ENCODE measurements at regions not wholly inside any gene's neighbourhood (a gene's known extent, or its start where the extent isn't known, plus 50 kb on each side); places are given as distances from the start of the nearest gene placed in this dataset.
"Not testable (repeated sequence)": the region's sequence is repeated elsewhere in the genome, so short reads cannot be mapped to it uniquely, and the experiment has no call there.

- not testable (repeated sequence) for DNase-seq (ENCODE audit: low read depth in 2 of 3, low spot score in 2 of 3)
Measured at GRCh38 chr2:113386780-113387433, 50.6 kb upstream of the ZNG1B start.

DNA sequence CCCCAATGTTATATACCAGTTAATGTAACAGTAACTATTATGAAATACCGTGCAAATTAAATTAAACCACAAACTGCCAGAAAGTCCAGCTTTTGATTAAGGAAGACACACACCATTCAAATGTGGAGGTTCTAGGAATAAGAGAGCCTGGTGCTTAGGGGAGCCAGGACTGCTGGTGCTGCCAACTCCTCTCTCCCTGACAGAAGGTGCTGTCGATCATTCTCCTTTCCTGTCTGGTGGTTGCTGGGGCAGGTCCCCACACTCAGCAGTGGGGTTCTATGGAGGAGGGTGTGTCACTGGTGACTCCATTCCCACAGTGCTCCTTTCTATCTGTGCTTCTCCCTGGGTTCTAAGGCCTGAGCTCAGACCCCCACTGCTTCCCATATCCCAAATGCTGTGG is 57.9 kb upstream of the ZNG1B start:
- DNase-seq (ENCODE audit: low read depth in 2 of 3, low spot score in 2 of 3), result not testable (repeated sequence)

DNA sequence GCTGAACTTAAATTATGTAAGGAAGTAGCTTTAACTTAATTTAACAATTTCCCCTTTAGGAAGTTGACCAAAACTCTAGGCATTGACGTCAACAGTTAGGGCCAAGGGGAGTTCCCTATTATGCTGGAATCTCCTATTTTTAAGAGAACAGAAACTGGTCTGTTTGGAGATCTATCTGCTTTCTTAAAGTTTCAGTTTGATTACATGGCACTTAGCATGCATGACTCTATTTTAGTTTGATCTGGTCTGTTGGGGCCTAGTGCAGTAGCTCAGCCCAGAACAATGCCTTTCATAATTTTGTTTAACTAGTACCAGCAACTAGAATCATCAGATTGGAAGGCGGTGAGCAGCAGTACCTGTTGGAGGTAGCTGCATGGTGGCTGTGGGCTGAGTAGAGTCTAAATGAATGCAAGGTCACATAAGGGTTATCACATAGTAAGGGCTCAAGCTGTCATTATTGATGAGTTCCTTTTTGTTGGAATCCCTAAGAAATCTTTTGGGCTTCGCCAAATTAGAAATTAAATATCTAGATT is 60.5 kb upstream of the ZNG1B start:
- DNase-seq (ENCODE audit: low read depth in 2 of 3, low spot score in 2 of 3), result no peak

- no peak for DNase-seq (ENCODE audit: low read depth in 2 of 3, low spot score in 2 of 3)
Measured at GRCh38 chr2:113376253-113376912, 61.1 kb upstream of the ZNG1B start.

DNA sequence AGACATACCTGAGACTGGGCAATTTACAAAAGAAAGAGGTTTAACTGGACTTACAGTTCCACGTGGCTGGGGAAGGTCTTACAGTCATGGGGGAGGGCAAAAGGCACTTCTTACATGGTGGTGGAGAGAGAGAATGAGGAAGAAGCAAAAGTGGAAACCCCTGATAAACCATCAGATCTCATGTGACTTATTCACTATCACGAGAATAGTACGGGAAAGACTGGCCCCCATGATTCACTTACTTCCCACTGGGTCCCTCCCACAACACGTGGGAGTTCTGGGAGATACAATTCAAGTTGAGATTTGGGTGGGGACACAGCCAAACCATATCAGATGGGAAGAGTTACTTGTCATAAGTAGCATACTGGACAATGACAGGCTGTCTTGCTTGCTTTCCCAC is 62.6 kb upstream of the ZNG1B start:
- not testable (repeated sequence) for DNase-seq (ENCODE audit: low read depth in 2 of 3, low spot score in 2 of 3)

DNA sequence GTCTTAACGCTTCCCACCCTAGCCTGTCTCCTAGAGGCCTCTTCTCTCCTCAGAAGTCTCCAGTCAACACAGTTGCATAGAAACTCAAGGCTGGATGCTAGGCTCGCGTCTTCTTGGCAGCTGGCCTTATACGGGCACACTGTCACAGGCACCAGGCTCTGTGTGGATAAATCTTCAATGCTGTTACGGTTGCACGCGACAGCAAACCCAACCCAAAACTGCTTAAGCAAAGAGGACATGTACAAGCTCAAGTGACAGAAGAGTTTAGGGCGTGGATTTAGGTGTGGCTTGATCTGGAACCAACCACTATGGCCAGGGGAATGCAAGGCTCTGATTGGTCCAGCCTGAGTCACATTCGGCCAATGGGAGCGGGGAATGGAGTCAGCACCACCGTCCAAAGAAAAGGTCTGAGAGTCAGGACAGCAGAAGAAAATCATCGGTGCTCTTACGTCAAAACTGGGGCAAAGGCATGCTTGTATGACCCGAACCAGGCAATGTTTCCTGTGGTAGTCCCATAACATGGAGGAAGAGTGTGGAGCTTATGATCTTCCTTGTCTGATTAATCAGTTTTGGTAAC is 65.1 kb upstream of the ZNG1B start:
- DNase-seq (ENCODE audit: low read depth in 2 of 3, low spot score in 2 of 3), result not testable (repeated sequence)

DNA sequence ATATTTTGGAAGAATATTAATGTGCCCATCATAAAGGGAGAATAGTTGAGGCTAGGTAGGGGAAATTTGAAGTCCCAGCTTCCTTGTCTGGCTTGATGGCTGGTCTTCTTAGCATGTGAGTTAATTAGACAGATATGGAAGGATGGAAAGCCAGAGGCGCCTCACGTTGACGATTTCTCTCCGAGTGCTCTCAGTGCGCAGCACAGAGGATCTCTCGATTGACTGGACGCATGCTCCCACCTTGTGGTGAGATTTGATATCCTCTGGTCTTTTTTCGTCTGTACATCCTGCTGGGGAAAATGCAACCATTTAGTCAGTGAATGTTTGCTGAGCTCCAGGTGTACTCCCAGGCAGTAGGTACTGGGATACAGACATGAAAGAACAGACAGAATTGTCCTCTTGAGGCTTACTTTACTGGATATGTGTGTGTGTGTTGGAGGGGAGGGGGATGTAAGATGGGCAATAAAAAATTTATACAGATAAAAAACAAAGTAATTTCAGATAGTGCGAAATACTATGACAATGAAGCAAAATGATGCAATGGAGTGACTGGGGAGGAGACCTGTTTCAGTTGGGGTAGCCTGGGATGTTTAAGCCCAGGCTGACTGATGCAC is 66.9 kb upstream of the ZNG1B start:
- peak; percentile 11 to 27 (median 18) for DNase-seq (ENCODE audit: low read depth in 2 of 3, low spot score in 2 of 3)

DNA sequence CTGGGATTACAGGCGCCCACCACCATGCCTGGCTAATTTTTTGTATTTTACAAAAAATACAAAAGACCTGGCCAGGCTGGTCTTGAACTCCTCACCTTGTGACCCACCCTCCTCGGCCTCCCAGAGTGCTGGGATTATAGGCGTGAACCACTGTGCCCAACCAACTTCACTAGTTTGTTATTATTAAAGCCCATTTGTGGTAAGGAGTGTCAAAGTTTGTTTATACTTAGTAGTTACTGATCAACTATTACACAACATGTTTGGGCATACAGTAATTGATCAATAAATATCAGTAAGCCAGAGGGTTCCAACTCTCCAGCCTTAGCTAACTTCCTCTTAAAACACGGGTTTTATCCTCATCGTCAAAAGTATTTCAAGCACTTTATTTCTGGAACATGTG is 67.5 kb upstream of the ZNG1B start:
- DNase-seq (ENCODE audit: low read depth in 2 of 3, low spot score in 2 of 3), result no peak

DNA sequence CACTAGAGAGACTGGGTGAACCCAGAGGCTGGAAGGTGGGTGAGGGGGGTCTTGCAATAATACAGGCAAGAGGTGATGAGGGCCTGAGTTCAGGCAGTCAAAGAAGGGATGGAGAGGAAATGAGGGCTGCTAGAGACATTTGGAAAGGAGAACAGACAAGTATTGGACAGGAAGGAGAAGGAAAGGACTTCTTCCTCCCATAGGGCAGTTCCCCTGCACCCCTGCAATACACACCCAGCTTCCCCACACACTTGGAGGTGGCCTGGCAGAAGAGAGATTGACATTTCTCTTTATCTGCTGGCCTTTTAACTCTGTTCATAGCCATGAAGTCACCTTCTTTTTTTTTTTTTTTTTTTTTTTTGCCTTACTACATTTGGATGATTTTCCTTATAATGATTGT is 68.9 kb upstream of the ZNG1B start:
- not testable (repeated sequence) for DNase-seq (ENCODE audit: low read depth in 2 of 3, low spot score in 2 of 3)

DNA sequence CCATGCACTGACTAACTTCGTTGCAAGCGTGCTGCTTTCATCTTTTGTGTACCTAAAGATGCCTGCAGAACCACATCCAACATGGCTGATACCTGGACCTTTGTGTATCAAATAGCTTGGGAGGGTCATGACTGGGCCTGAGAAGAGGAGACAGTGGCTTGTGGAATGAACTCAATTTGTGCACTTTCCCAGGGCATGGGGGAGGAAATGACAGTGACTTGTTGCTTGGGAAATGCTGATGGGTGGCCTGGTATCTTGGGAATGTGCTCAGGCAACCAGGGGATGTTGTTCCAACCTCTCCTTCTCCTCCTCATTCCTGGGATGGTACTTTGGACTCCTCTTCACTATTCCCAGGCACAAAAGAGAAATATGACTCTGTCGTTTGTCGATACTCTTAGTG is 70.7 kb upstream of the ZNG1B start:
- not testable (repeated sequence) for DNase-seq (ENCODE audit: low read depth in 2 of 3, low spot score in 2 of 3)

DNA sequence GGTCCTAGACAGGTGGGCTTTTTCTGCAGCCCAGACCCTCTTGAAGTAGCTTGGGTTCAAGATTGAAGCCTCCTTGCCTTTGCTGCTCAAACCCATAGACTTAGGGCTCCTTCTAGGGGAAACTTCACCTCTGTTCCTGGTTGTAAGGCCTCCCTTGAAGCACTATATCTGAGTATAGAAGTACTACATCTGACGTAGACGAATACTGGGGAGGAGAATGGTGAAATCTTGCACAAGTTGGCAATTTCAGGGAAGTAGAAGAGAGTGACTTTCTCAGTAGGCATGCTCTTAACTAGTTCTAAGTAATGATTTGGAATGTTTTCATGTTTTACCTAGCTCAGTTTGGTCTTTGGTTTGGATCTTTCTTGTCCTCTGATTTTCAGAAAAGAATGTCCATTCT is 71.7 kb upstream of the ZNG1B start:
- not testable (repeated sequence) for DNase-seq (ENCODE audit: low read depth in 2 of 3, low spot score in 2 of 3)

DNA sequence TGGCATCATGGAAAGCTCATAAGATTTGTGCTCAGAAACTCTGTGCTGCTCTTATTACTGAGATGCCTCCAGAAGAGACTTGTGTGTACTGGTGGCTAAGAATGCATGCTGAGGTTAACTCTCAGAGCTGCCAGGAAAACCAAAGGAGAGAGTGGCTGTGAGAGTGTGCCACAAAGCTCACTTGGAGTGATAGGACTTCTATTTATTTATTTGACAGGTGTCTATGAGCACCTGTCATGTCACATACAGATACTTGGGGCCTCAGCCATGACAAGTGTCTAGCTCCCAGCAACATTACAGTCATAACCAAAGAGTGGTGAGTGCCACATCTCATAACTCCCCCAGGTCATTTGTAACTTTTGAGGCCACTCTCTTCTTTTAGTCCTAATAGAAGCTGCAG is 72.2 kb upstream of the ZNG1B start:
- not testable (repeated sequence) for DNase-seq (ENCODE audit: low read depth in 2 of 3, low spot score in 2 of 3)

DNA sequence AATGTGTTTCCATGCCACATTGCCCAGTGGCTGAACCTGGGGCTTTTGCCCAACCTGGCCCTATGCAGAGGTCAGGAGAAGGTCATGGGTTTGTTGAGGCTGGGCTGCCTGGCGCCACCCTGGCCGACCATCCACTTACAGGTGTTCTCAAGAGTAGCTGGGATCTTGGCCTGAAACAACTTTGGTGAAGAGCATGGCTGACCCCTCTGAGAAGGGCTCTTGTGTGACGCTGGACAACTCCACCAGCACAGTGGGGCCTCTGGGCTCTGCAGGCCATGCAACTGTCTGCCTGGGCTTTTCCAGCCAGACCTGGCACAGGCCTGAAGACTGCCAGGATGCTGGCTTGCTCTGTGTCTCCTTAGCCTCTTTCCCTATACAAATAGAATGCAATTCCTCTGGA is 76.4 kb upstream of the ZNG1B start:
- no peak for DNase-seq (ENCODE audit: low read depth in 2 of 3, low spot score in 2 of 3)

DNA sequence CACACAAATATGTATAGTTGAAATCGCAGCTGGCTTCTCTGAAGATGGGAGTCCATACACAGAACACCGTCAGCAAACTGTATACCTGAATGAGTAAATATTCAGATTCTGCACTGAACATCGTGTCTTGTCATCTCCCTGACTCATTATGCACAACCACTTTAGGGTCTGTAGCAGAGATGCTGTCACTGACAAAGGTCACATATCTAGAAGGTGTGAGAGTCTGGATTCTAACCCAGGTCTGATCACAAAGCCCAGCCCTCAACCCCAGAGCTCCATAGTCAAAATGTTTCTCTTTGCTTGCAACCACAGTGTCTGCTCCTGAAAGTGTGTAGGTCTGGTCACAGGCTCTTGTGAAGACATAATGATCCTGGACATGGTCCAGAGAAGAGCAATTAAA is 78.3 kb upstream of the PAX8 start:
- DNase-seq (ENCODE audit: low read depth in 2 of 3, low spot score in 2 of 3), result no peak

DNA sequence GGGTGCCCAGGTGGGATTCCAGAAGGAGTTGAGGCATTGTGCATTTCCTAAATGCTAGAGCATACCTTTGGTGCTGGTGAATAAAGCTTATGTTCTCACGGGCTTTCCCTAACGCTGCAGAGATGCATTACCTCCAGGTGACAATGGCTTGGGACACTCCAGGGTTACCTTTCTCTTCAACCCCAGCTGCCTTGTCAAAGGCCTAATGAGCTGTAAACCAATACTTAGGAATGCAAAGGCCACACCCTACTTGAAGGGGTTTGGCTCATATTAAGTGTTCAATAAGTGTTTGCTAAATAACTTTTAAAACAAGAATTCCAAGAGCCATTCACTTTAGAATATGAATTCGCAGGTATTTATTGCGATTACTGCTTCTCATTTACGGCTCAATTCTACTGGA is 77.6 kb upstream of the PAX8 start:
- DNase-seq (ENCODE audit: low read depth in 2 of 3, low spot score in 2 of 3), result not testable (repeated sequence)

DNA sequence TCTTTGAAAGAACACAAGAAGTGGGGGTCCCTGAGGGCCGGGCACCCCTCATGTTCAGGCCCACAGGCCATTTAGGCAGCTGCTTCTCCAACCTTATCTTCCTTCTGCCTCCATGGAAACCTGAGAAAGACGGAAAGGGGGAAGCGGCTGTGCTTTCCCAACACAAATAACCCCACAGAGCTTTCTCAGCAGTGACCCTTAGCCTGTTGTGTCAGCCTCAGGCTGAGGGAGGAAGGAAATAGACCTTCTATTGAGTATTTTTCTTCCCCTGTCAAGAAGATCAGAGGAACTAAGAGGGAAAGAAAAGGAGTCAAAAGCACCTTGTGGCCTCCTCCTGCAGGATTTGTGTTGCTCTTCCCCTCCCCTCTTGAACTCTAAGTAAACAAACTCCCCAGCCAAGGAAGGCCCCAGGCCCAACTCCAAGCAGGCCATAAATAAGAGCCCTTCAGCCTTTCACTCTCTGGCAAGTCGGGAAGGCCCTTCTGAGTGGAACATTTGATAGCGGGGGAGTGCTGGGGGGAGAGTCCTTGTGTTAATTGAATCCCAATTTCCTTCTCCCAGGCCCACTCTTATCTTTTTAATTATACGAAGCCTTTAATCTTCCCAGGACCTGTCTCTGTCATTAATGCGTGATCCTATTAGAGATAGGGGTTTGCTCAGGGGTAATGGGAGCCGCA is 76.8 kb upstream of the PAX8 start:
- DNase-seq (ENCODE audit: low read depth in 2 of 3, low spot score in 2 of 3), result not testable (repeated sequence)

GRCh38 chr2:113351375-113352355 is 72.9 kb upstream of the PAX8 start:
- no peak for DNase-seq (ENCODE audit: low read depth in 2 of 3, low spot score in 2 of 3)

GRCh38 chr2:113343800-113344199 is 65.1 kb upstream of the PAX8 start:
- DNase-seq (ENCODE audit: low read depth in 2 of 3, low spot score in 2 of 3), result not testable (repeated sequence)

DNA sequence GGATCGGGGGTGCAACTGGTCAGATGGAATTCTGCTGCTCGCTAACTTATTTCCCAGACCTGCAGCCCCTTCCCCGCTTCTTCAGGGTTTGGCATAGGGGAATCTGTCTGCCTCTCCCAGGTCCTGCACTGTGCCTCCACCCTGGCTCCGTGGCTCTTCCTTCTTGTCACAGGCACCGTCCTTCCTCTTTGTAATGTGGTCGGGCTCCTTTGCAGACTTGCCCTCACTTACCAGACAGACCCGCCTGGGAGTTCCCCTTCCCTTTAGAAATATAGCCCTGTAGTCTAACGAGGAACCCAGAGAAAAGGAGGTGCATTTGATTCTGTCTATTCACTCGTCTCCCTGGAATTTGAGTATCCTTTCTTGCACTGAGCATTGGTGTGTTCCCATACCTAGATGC is 63.9 kb upstream of the PAX8 start:
- no peak for DNase-seq (ENCODE audit: low read depth in 2 of 3, low spot score in 2 of 3)

- not testable (repeated sequence) for DNase-seq (ENCODE audit: low read depth in 2 of 3, low spot score in 2 of 3)
Measured at GRCh38 chr2:113341870-113342253, 63.1 kb upstream of the PAX8 start.
